ENCODE measurements at regions not wholly inside any gene's neighbourhood (a gene's known extent, or its start where the extent isn't known, plus 50 kb on each side); places are given as distances from the start of the nearest gene placed in this dataset.

DNA sequence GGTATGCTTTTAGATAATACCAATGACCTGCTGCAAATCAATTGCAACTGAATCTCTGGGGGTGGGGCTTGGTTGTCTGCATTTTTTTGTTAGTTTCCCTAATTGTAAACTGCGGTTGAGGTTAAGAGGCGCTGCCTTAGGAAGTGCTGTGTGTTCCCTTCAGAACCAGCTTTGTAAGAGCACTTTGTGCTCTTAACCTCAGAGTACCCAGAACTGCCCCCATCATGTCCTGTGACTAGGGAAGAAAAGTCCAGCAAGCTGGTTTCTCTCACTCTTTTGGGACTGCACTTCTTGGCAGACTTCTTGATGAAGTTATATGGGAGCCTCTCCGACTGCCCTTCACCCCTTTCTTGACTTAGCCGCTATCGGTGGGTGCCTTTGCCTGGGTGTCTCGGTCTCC lies 245.5 kb upstream of the CXCR4 start:
- DNase-seq: no peak

- no peak for DNase-seq
Observed at GRCh38 chr2:136362676-136363390, 244.9 kb upstream of the CXCR4 start.

GRCh38 chr2:136361521-136361920 lies 243.6 kb upstream of the CXCR4 start:
- DNase-seq: no peak

GRCh38 chr2:136360790-136361189 lies 242.8 kb upstream of the CXCR4 start:
- DNase-seq: no peak

DNA sequence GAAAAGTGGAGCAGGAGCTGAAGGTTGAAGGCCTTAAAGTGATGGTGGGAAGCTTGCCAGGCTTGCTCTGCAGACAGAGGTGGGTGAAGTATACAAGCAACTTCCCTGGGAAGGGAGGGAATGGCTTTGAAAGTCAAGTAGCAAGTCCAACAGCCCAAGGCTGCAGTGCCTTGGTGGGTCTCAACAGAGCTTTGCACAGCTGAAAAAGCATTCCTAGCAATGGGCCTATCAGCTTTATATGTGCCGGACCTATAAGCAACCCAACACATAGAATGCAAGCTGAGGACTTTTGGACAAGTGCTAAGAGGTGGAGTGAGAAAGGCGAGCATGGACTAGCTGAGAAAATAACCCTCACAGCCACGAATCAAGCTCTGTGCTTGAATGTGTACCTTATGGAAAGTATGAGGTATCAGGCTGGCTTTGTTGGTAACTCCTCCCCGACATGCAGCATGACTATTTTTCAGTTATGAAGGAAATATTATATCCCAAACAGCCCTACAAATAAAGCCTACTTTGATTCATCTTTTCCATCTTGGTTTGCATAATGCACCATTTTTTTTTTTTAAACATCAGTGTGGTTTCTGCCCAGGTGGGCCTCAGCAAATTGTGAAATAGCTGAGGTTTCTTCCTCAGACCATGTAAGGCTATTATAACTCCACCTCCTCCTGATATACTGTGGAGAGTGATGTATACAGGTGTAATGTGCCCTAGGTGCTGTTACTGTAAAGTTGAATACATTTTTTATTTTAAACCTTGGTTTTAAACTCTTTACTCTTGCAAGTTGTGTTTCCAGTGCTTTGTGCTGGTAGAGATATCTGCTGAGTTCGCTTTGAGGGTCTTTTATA lies 241.4 kb upstream of the CXCR4 start:
- DNase-seq: no peak

DNA sequence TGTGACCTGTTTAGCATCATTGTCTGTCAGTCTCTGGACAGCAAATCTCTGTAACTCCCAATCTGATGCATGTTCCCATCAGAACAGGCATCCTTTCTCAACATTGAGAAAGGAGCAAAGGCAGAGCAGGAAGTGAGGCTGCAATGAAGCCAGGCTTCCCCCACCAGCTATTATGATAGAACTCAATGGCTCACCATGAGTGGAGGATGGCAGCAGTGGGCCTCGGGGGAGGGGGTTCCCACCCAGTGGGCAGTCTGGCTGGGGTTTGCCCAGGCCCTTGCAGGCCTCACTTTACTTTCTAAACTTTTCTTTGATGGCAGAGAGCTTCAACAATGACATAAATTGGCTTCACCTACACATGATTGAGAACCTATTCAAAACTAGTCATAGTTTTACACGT lies 240.6 kb upstream of the CXCR4 start:
- no peak for DNase-seq

GRCh38 chr2:136357007-136357380 lies 239.0 kb upstream of the CXCR4 start:
- DNase-seq: no peak

DNA sequence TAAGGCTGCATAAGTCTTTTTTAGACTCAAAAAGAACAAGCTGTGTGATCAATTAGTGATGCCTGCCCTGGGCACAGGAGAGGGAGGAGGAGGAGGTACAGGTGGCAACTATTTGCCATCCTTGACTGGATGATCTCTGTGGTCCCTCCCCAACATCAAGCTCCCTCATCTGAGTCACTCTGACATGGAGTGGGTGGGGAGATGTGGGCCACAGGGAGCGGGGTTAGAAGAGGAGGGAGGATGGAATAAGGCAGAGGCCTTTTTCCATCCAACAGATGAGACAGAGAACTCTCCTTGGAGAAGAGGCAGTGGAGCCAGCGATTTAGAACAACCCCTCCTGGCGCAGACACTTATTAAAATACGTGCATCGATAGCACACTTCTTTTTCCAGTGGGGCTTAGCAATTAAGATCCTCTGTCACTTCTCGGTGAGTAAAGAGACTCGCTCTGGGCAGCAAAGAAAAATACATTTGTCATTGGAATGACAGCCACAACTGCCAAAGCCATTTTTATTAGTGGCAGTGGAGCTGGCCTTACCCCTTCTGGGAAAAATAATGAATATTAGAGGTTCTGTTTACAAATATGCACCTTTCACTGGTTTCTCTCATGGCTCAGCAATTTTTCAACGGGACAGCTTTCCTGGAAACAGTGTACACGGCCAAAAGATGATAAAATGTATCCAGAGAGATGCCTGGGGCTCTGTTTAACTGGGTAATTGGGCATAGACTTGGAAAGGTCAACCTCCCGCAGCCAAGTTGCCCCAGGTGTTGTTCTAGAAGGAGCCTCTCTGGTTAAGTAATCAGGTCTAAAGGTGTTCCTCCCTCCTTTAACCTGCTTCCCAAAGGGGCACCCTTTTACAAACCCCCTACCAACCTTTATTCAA lies 238.4 kb upstream of the CXCR4 start:
- no peak for DNase-seq

DNA sequence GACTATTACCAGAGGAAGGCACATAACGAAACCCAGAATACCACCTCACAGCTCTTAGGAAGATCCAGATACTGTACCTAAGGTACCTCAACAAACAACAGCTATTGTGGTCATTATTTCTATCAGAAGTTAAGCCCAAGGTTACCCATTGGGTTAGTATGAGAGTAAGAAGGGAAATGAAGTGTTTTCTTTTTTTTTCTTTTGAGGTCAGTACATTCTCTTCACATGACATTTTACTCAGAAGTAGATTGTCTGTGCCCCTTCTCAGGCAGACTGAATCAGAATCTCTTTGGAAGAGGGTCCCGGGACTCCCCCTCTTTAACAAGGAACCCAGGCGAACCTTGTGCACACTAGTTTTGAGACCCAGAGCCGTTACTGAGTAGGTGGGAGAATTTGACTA lies 233.7 kb upstream of the CXCR4 start:
- DNase-seq: no peak

- no peak for DNase-seq
Observed at GRCh38 chr2:136347981-136348380, 230.0 kb upstream of the CXCR4 start.

GRCh38 chr2:136344339-136344738 lies 226.4 kb upstream of the CXCR4 start:
- no peak for DNase-seq

DNA sequence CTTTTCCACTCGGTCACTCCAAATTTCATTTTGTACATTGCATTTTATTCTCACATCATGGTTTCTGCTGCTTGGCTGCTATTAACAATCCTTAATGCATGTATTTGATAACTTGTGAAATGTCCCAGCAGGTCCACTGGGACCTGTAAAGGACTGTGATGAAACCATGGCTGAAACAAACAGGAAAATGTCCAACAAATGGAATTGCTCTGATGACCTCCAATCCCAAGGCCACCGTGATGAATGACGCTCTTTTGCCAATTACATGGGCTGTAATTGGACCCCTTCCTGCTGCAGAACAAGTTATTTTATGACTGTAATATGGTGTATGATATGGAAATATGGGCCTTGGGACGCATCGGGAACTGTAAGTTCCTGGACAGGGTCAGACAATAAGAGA lies 224.2 kb upstream of the CXCR4 start:
- no peak for DNase-seq

GRCh38 chr2:136334967-136335366 lies 217.0 kb upstream of the CXCR4 start:
- no peak for DNase-seq

- no peak for DNase-seq
Observed at GRCh38 chr2:136332436-136333095, 214.6 kb upstream of the CXCR4 start.

GRCh38 chr2:136331226-136331625 lies 213.3 kb upstream of the CXCR4 start:
- DNase-seq: no peak

GRCh38 chr2:136328207-136328795 lies 210.4 kb upstream of the CXCR4 start:
- no peak for DNase-seq

GRCh38 chr2:136327162-136327852 lies 209.4 kb upstream of the CXCR4 start:
- no peak for DNase-seq

- DNase-seq: no peak
Observed at GRCh38 chr2:136325844-136326331, 207.9 kb upstream of the CXCR4 start.

- DNase-seq: no peak
Observed at GRCh38 chr2:136324966-136325365, 207.0 kb upstream of the CXCR4 start.

- DNase-seq: no peak
Observed at GRCh38 chr2:136323935-136324334, 206.0 kb upstream of the CXCR4 start.

DNA sequence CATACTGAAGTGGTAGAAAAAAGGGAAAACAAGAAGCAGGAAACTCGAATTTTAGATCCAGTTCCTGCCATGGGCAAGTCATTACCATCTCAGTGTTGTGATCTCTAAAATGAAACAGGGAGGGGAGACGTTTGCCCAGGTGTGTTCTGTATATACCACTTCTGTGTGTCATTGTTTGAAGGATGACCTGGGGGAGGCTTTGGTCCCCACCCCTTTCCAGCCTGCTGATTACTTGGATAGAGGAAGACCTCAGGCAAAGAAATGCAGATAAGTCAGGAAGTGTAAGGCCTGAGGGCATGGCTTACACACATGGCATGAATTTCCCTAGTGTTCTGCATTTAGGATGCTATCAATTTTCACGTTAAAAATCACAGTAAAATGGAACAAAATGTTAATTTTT lies 205.2 kb upstream of the CXCR4 start:
- DNase-seq: no peak

- DNase-seq: no peak
Observed at GRCh38 chr2:136322428-136322827, 204.5 kb upstream of the CXCR4 start.
